Mesendoderm (in vitro differentiated cells): ENCODE measurements at regions not wholly inside any gene's neighbourhood (a gene's known extent, or its start where the extent isn't known, plus 50 kb on each side); places are given as distances from the start of the nearest gene placed in this dataset. TPM values are rescaled to one million over a fixed set of nuclear protein-coding genes. Genes with fewer than 3 reads are reported as not detected.

ENCODE experiments used
- DNase-seq: peaks from one replicate; pipeline ENCODE4 v3.0.0; 2013
- H2AK5ac ChIP-seq: 2 replicates; pipeline ENCODE4 v1.6.1; 2013; ENCODE audit warnings: low read length, inconsistent platforms
- H2BK120ac ChIP-seq: 2 replicates; pipeline ENCODE4 v1.6.1; 2013; ENCODE audit warnings: low read depth, mild to moderate bottlenecking, low read length, moderate library complexity, mixed read lengths
- H2BK15ac ChIP-seq: replicated peaks from 2 replicates; pipeline ENCODE4 v1.6.1; 2013; ENCODE audit warnings: low read depth, mild to moderate bottlenecking, moderate library complexity
- H2BK5ac ChIP-seq: 2 replicates; pipeline ENCODE4 v1.6.1; 2013; ENCODE audit warnings: low read length, inconsistent platforms
- H3K18ac ChIP-seq: 2 replicates; pipeline ENCODE4 v1.6.1; 2013; ENCODE audit warnings: mild to moderate bottlenecking, low read length, mixed read lengths
- H3K23ac ChIP-seq: one replicate; pipeline ENCODE4 v1.6.1; 2013; ENCODE audit warnings: low read length
- H3K27ac ChIP-seq: 2 replicates; pipeline ENCODE4 v1.5.1; 2013; ENCODE audit warnings: low read depth, mild to moderate bottlenecking, inconsistent platforms, low read length, moderate library complexity
- H3K27me3 ChIP-seq: 2 replicates; pipeline ENCODE4 v1.6.1; 2013; ENCODE audit warnings: low read length, control low read depth, mild to moderate bottlenecking, inconsistent platforms; ENCODE audit not compliant: insufficient read depth, poor library complexity
- H3K36me3 ChIP-seq: 2 replicates; pipeline ENCODE4 v1.6.1; 2013; ENCODE audit warnings: low read length, inconsistent platforms; ENCODE audit not compliant: control insufficient read depth, insufficient read depth
- H3K4ac ChIP-seq: one replicate; pipeline ENCODE4 v1.6.1; 2013; ENCODE audit warnings: low read depth, mild to moderate bottlenecking, low read length, moderate library complexity
- H3K4me1 ChIP-seq: 2 replicates; pipeline ENCODE4 v1.6.1; 2013; ENCODE audit warnings: low read depth, low read length, inconsistent platforms; ENCODE audit not compliant: control insufficient read depth
- H3K4me2 ChIP-seq: 2 replicates; pipeline ENCODE4 v1.6.1; 2013; ENCODE audit warnings: low read length
- H3K4me3 ChIP-seq: 2 replicates; pipeline ENCODE4 v1.5.1; 2013; ENCODE audit warnings: mild to moderate bottlenecking, low read length
- H3K56ac ChIP-seq: one replicate; pipeline ENCODE4 v1.6.1; 2013; ENCODE audit warnings: low read length
- H3K79me1 ChIP-seq: 2 replicates; pipeline ENCODE4 v1.6.1; 2013; ENCODE audit warnings: low read length, inconsistent platforms
- H3K79me2 ChIP-seq: 2 replicates; pipeline ENCODE4 v1.6.1; 2013; ENCODE audit warnings: mild to moderate bottlenecking, low read length; ENCODE audit not compliant: control insufficient read depth, insufficient read depth
- H3K9ac ChIP-seq: 2 replicates; pipeline ENCODE4 v1.6.1; 2013; ENCODE audit warnings: low read length, inconsistent platforms
- H4K5ac ChIP-seq: one replicate; pipeline ENCODE4 v1.6.1; 2013; ENCODE audit warnings: low read length
- H4K8ac ChIP-seq: one replicate; pipeline ENCODE4 v1.6.1; 2013; ENCODE audit warnings: low read depth, mild to moderate bottlenecking, control low read depth, low read length, moderate library complexity
- WGBS: extraction: QIAGEN DNeasy Blood & Tissue Kit; methylation state at CpG from one replicate; pipeline ENCODE4 v1.1.7; 2013; ENCODE audit warnings: low lambda C conversion rate, missing lambda C conversion rate; ENCODE audit not compliant: insufficient coverage; ENCODE audit errors: extremely low coverage; 5-methylcytosine and 5-hydroxymethylcytosine counted together
- small RNA-seq: library from polyadenylated mRNA; stranded (forward); fragments of <200 nt; extraction: miRNeasy Mini kit (QIAGEN cat#:217004); gene quantifications from one replicate; pipeline ENCODE3, GENCODE V24; 2013; ENCODE audit not compliant: insufficient read depth

- H3K23ac ChIP-seq = no peak overlapping the region
- H2BK15ac ChIP-seq = no peak overlapping the region
- no peaks in the 10 kb centered on the region for H3K79me1 ChIP-seq
- DNase-seq = peak; percentile 79
- no peak overlapping the region for H2AK5ac ChIP-seq
- no peaks in the 10 kb centered on the region for H3K79me2 ChIP-seq
- no peak overlapping the region for H2BK120ac ChIP-seq
- no peak overlapping the region for H2BK5ac ChIP-seq
- H3K9ac ChIP-seq = no peak overlapping the region
- H4K8ac ChIP-seq = no peak overlapping the region
- H3K56ac ChIP-seq = peak overlapping the region; percentile 30
- H3K18ac ChIP-seq = peak overlapping the region; percentile 23
- no peak overlapping the region for H3K4me3 ChIP-seq
- no peak overlapping the region for H3K4ac ChIP-seq
- peaks cover 6% of the 10 kb centered on the region for H3K4me1 ChIP-seq
- WGBS = no CpG with 5 or more reads among the region's 4 CpGs
- H3K27ac ChIP-seq = no peak overlapping the region
- no peaks in the 10 kb centered on the region for H3K36me3 ChIP-seq
- H4K5ac ChIP-seq = no peak overlapping the region
- no peaks in the 10 kb centered on the region for H3K27me3 ChIP-seq
- no peak overlapping the region for H3K4me2 ChIP-seq
Observed at GRCh38 chr1:65090406-65090805, 57.6 kb upstream of the AK4 start.

GRCh38 chr1:65092691-65093090 is 55.3 kb upstream of the AK4 start:
- Histone ChIP-seq H2AK5ac (no peak overlapping the region), H3K27me3 (no peaks in the 10 kb centered on the region), H2BK120ac (no peak overlapping the region), H3K23ac (no peak overlapping the region), H2BK15ac (no peak overlapping the region), H3K18ac (no peak overlapping the region), H3K4me3 (no peak overlapping the region), H4K5ac (no peak overlapping the region), H3K4me1 (peaks cover 6% of the 10 kb centered on the region), H3K79me1 (no peaks in the 10 kb centered on the region), H3K27ac (no peak overlapping the region), H4K8ac (no peak overlapping the region), H2BK5ac (no peak overlapping the region), H3K79me2 (no peaks in the 10 kb centered on the region), H3K4ac (no peak overlapping the region), H3K36me3 (no peaks in the 10 kb centered on the region), H3K56ac (no peak overlapping the region), H3K4me2 (no peak overlapping the region), H3K9ac (no peak overlapping the region)
- DNase-seq = no peak
- WGBS = no CpG with 5 or more reads among the region's 2 CpGs

GRCh38 chr1:65097076-65097475 is 50.9 kb upstream of the AK4 start:
- no peak overlapping the region for H3K9ac ChIP-seq
- H3K18ac ChIP-seq = no peak overlapping the region
- WGBS = no CpG with 5 or more reads among the region's 2 CpGs
- H3K4me2 ChIP-seq = no peak overlapping the region
- H3K56ac ChIP-seq = no peak overlapping the region
- H2AK5ac ChIP-seq = no peak overlapping the region
- H4K5ac ChIP-seq = no peak overlapping the region
- H2BK120ac ChIP-seq = no peak overlapping the region
- no peak for DNase-seq
- no peak overlapping the region for H2BK15ac ChIP-seq
- H3K79me2 ChIP-seq = no peaks in the 10 kb centered on the region
- H4K8ac ChIP-seq = no peak overlapping the region
- no peaks in the 10 kb centered on the region for H3K27me3 ChIP-seq
- no peaks in the 10 kb centered on the region for H3K36me3 ChIP-seq
- H2BK5ac ChIP-seq = no peak overlapping the region
- no peak overlapping the region for H3K4me3 ChIP-seq
- no peak overlapping the region for H3K27ac ChIP-seq
- H3K79me1 ChIP-seq = no peaks in the 10 kb centered on the region
- no peak overlapping the region for H3K23ac ChIP-seq
- no peaks in the 10 kb centered on the region for H3K4me1 ChIP-seq
- H3K4ac ChIP-seq = no peak overlapping the region

Small RNA genes lying in the stretch of these regions (small RNA-seq; reads per million reads assigned to genes)
- gene MIR101-1 (17.2 reads per million, percentile 90 among the genes with 10 or more reads in this experiment), gene MIR3671 (not detected), gene MRPS21P1 (not detected), gene RNU6-1176P (not detected)
